IMR-90 (cell line): ENCODE measurements at regions not wholly inside any gene's neighbourhood (a gene's known extent, or its start where the extent isn't known, plus 50 kb on each side); places are given as distances from the start of the nearest gene placed in this dataset.

Experiments used
- ATAC-seq: fragments of 200-7000 bp; cut with Tn5 transposase; 2 replicates; pipeline ENCODE4 v1.9.1; 2020; ENCODE audit warnings: low read depth, mild to moderate bottlenecking, moderate library complexity
- BruUV-seq: library from RNA; stranded (reverse); fragments of 400-500 nt; replicated peaks from 2 replicates; lab custom pipeline; 2021; lab: Mats Ljungman, UMichigan
- CTCF ChIA-PET: fragments of 300-600 bp; formaldehyde crosslinking; extraction: SDS; loops from one replicate; lab custom pipeline; 2021; ENCODE audit warnings: antibody characterized with exemption; lab: Yijun Ruan, JAX
- POLR2A ChIA-PET: fragments of 300-600 bp; sonication (Branson Sonifier 250); formaldehyde crosslinking; loops from one replicate; lab custom pipeline; 2022; ENCODE audit warnings: antibody characterized with exemption; ENCODE audit not compliant: unreplicated experiment; lab: Charles Lee
- DNase-seq: peaks from one replicate; pipeline ENCODE4 v3.0.0; 2013
- H2AFZ ChIP-seq: replicated peaks from 2 replicates; pipeline ENCODE3; 2013; ENCODE audit warnings: low read length, mild to moderate bottlenecking; ENCODE audit not compliant: poor library complexity
- H2AK5ac ChIP-seq: 2 replicates; pipeline ENCODE4 v1.6.1; 2013; ENCODE audit warnings: low read depth, low read length, inconsistent platforms
- H2AK9ac ChIP-seq: replicated peaks from 2 replicates; pipeline ENCODE3; 2013; ENCODE audit warnings: mild to moderate bottlenecking, low read depth, low read length, moderate library complexity; ENCODE audit not compliant: poor library complexity
- H2BK120ac ChIP-seq: 2 replicates; pipeline ENCODE4 v1.6.1; 2013; ENCODE audit warnings: low read depth, low read length, inconsistent platforms
- H2BK15ac ChIP-seq: 3 replicates; pipeline ENCODE4 v1.6.1; 2013; ENCODE audit warnings: low read depth, low read length, inconsistent platforms
- H2BK20ac ChIP-seq: 2 replicates; pipeline ENCODE4 v1.6.1; 2013; ENCODE audit warnings: low read depth, mild to moderate bottlenecking, inconsistent platforms, low read length, moderate library complexity
- H2BK5ac ChIP-seq: 2 replicates; pipeline ENCODE4 v1.6.1; 2013; ENCODE audit warnings: mild to moderate bottlenecking, low read depth, low read length, inconsistent platforms; ENCODE audit not compliant: poor library complexity, severe bottlenecking
- H3K14ac ChIP-seq: replicated peaks from 2 replicates; pipeline ENCODE4 v1.6.1; 2013; ENCODE audit warnings: low read depth, low read length, inconsistent platforms
- H3K18ac ChIP-seq: 2 replicates; pipeline ENCODE4 v1.6.1; 2013; ENCODE audit warnings: low read depth, low read length, control low read depth
- H3K23ac ChIP-seq: 2 replicates; pipeline ENCODE4 v1.6.1; 2013; ENCODE audit warnings: low read depth, low read length, inconsistent platforms
- H3K27ac ChIP-seq: 2 replicates; pipeline ENCODE4 v1.5.1; 2013; ENCODE audit warnings: mild to moderate bottlenecking, control low read depth, low read length; ENCODE audit not compliant: insufficient read depth
- H3K27me3 ChIP-seq: 2 replicates; pipeline ENCODE4 v1.6.1; 2013; ENCODE audit warnings: low read length; ENCODE audit not compliant: control insufficient read depth, insufficient read depth
- H3K36me3 ChIP-seq: 2 replicates; pipeline ENCODE4 v1.6.1; 2013; ENCODE audit warnings: low read length, mixed read lengths; ENCODE audit not compliant: control insufficient read depth, insufficient read depth
- H3K4ac ChIP-seq: 2 replicates; pipeline ENCODE4 v1.6.1; 2013; ENCODE audit warnings: low read depth, low read length, inconsistent platforms
- H3K4me1 ChIP-seq: 2 replicates; pipeline ENCODE4 v1.6.1; 2013; ENCODE audit warnings: low read length, mixed read lengths; ENCODE audit not compliant: control insufficient read depth, insufficient read depth
- H3K4me2 ChIP-seq: 2 replicates; pipeline ENCODE4 v1.6.1; 2013; ENCODE audit warnings: low read depth, mild to moderate bottlenecking, control low read depth, low read length, moderate library complexity
- H3K4me3 ChIP-seq: 2 replicates; pipeline ENCODE4 v1.5.1; 2013; ENCODE audit warnings: low read depth, mild to moderate bottlenecking, control low read depth, low read length, moderate library complexity; ENCODE audit not compliant: insufficient read depth
- H3K56ac ChIP-seq: 2 replicates; pipeline ENCODE4 v1.6.1; 2013; ENCODE audit warnings: low read length, inconsistent platforms; ENCODE audit not compliant: insufficient read depth; ENCODE audit errors: extremely low read depth
- H3K79me1 ChIP-seq, 2 experiments: 2 replicates each; pipeline ENCODE4 v1.6.1; 2013; ENCODE audit warnings: low read length in 2 of 2, inconsistent platforms in 1 of 2, low read depth in 1 of 2
- H3K9ac ChIP-seq: 2 replicates; pipeline ENCODE4 v1.6.1; 2013; ENCODE audit warnings: low read depth, low read length, control low read depth
- H3K9me1 ChIP-seq: 2 replicates; pipeline ENCODE4 v1.6.1; 2013; ENCODE audit warnings: low read length, inconsistent platforms; ENCODE audit not compliant: insufficient read depth
- H3K9me3 ChIP-seq: 2 replicates; pipeline ENCODE4 v1.6.1; 2013; ENCODE audit warnings: low read length; ENCODE audit not compliant: control insufficient read depth, insufficient read depth
- H4K20me1 ChIP-seq: 2 replicates; pipeline ENCODE4 v1.6.1; 2013; ENCODE audit warnings: low read length, inconsistent platforms; ENCODE audit not compliant: insufficient read depth
- H4K5ac ChIP-seq: 2 replicates; pipeline ENCODE4 v1.6.1; 2013; ENCODE audit warnings: mild to moderate bottlenecking, low read depth, low read length, control low read depth
- H4K8ac ChIP-seq, 2 experiments: 2 replicates each; pipeline ENCODE4 v1.6.1; 2013; ENCODE audit warnings: low read depth in 2 of 2, low read length in 2 of 2, control low read depth in 1 of 2, inconsistent platforms in 1 of 2
- H4K91ac ChIP-seq: 2 replicates; pipeline ENCODE4 v1.6.1; 2013; ENCODE audit warnings: low read depth, low read length, inconsistent platforms; ENCODE audit not compliant: insufficient read depth
- BHLHE40 ChIP-seq: fragments of 150-350 bp; IDR thresholded peaks from 2 replicates; pipeline ENCODE4 v1.6.1; 2016; ENCODE audit warnings: mild to moderate bottlenecking, low read depth, low read length
- CEBPB ChIP-seq: IDR thresholded peaks from 2 replicates; pipeline ENCODE4 v1.6.1; 2012; ENCODE audit warnings: low read depth, low read length, improper control_type of control experiment
- CHD1 ChIP-seq: IDR thresholded peaks from 2 replicates; pipeline ENCODE4 v1.6.1; 2012; ENCODE audit warnings: low read depth, low read length, improper control_type of control experiment
- CTCF ChIP-seq: conservative IDR thresholded peaks from 2 replicates; pipeline ENCODE4 v1.5.1; 2012; ENCODE audit warnings: mild to moderate bottlenecking, low read depth, low read length, improper control_type of control experiment
- ELK1 ChIP-seq: fragments of 150-350 bp; IDR thresholded peaks from 2 replicates; pipeline ENCODE4 v1.6.1; 2016; ENCODE audit warnings: low read depth, mild to moderate bottlenecking, low read length, moderate library complexity, borderline replicate concordance
- FOS ChIP-seq: fragments of 150-350 bp; IDR thresholded peaks from 2 replicates; pipeline ENCODE4 v1.6.1; 2016; ENCODE audit warnings: low read depth, low read length
- MAFK ChIP-seq: IDR thresholded peaks from 2 replicates; pipeline ENCODE4 v1.6.1; 2012; ENCODE audit warnings: low read depth, low read length, improper control_type of control experiment
- MAZ ChIP-seq: IDR thresholded peaks from 2 replicates; pipeline ENCODE4 v1.6.1; 2012; ENCODE audit warnings: low read depth, mild to moderate bottlenecking, low read length, improper control_type of control experiment, moderate library complexity, borderline replicate concordance
- MXI1 ChIP-seq: IDR thresholded peaks from 2 replicates; pipeline ENCODE4 v1.6.1; 2012; ENCODE audit warnings: low read depth, mild to moderate bottlenecking, low read length, moderate library complexity, borderline replicate concordance
- NFE2L2 ChIP-seq: fragments of 150-350 bp; IDR thresholded peaks from 2 replicates; pipeline ENCODE4 v1.6.1; 2016; ENCODE audit warnings: low read depth, mild to moderate bottlenecking, low read length
- POLR2A ChIP-seq: IDR thresholded peaks from 2 replicates; pipeline ENCODE4 v1.6.1; 2012; ENCODE audit warnings: mild to moderate bottlenecking, low read depth, low read length
- RAD21 ChIP-seq: IDR thresholded peaks from 2 replicates; pipeline ENCODE4 v1.6.1; 2012; ENCODE audit warnings: low read length, improper control_type of control experiment
- RCOR1 ChIP-seq: IDR thresholded peaks from 2 replicates; pipeline ENCODE4 v1.6.1; 2012; ENCODE audit warnings: mild to moderate bottlenecking, low read length, improper control_type of control experiment; ENCODE audit not compliant: insufficient replicate concordance
- RFX5 ChIP-seq: IDR thresholded peaks from 2 replicates; pipeline ENCODE4 v1.8.0; 2012; ENCODE audit warnings: low read depth, mild to moderate bottlenecking, low read length, moderate library complexity
- SMC3 ChIP-seq: fragments of 150-350 bp; IDR thresholded peaks from 2 replicates; pipeline ENCODE4 v1.6.1; 2016; ENCODE audit warnings: low read depth, mild to moderate bottlenecking, antibody characterized with exemption, low read length, moderate library complexity
- USF2 ChIP-seq: fragments of 150-350 bp; IDR thresholded peaks from 2 replicates; pipeline ENCODE4 v1.6.1; 2017; ENCODE audit warnings: mild to moderate bottlenecking, antibody characterized with exemption, low read length, low read depth
- dilution Hi-C: fragments of 300-500 bp; cut with HindIII; formaldehyde crosslinking; loops from one replicate; pipeline ENCODE4 v1.14.3; 2018; ENCODE audit warnings: low sequenced_read_pairs; ENCODE audit not compliant: unreplicated experiment
- in situ Hi-C: fragments of 300-500 bp; cut with MboI; formaldehyde crosslinking; loops from 3 replicates; pipeline ENCODE4 v1.14.3; 2019; ENCODE audit warnings: low sequenced_read_pairs, inconsistent platforms, mixed read lengths
- intact Hi-C: fragments of 100-400 bp; cut with micrococcal nuclease; formaldehyde crosslinking; loops from 2 replicates; pipeline ENCODE4 v1.10.0; 2022

GRCh38 chr12:91290354-91290753 is 107.7 kb upstream of the DCN start:
- ChIA-PET POLR2A (no interaction called here), CTCF (no interaction called here)
- no peak overlapping the region for H2AK9ac ChIP-seq
- H2AK5ac ChIP-seq: no peak overlapping the region
- H3K9me3 ChIP-seq: no peaks in the 10 kb centered on the region
- 0 out of 2 replicates have a peak overlapping the region, but pooled peaks have one; percentile 14 for H2BK120ac ChIP-seq
- no peak overlapping the region for H3K18ac ChIP-seq
- DNase-seq (no peak), ATAC-seq (no peak)
- H2BK20ac ChIP-seq: no peak overlapping the region
- no peak overlapping the region for H2BK5ac ChIP-seq
- no peak overlapping the region for H3K27ac ChIP-seq
- H3K14ac ChIP-seq: no peak overlapping the region
- dilution Hi-C loops (no loop called here), in situ Hi-C loops (no loop called here), intact Hi-C loops (no loop called here)
- H3K36me3 ChIP-seq: no peaks in the 10 kb centered on the region
- TF ChIP-seq ELK1 (no peak), FOS (no peak), USF2 (no peak), CHD1 (no peak), POLR2A (no peak), SMC3 (no peak), MXI1 (no peak), RCOR1 (no peak), MAZ (no peak), CTCF (no peak), NFE2L2 (no peak), CEBPB (no peak), BHLHE40 (no peak), RAD21 (no peak), MAFK (no peak), RFX5 (no peak)
- BruUV-seq: no TSS peak
- H4K8ac ChIP-seq: no peak overlapping the region
- H2BK15ac ChIP-seq: no peak overlapping the region
- no peaks in the 10 kb centered on the region for H3K4me1 ChIP-seq
- H3K79me1 ChIP-seq: no peaks in the 10 kb centered on the region
- H3K9ac ChIP-seq: no peak overlapping the region
- H3K4me3 ChIP-seq: no peak overlapping the region
- no peaks in the 10 kb centered on the region for H4K20me1 ChIP-seq
- no peaks in the 10 kb centered on the region for H3K27me3 ChIP-seq
- H4K5ac ChIP-seq: 0 out of 2 replicates have a peak overlapping the region, but pooled peaks have one; percentile 17
- no peaks in the 10 kb centered on the region for H3K9me1 ChIP-seq
- H3K4me2 ChIP-seq: no peak overlapping the region
- H3K4ac ChIP-seq: no peak overlapping the region
- H2AFZ ChIP-seq: no peak overlapping the region
- H3K23ac ChIP-seq: no peak overlapping the region
- no peak overlapping the region for H3K56ac ChIP-seq
- no peak overlapping the region for H4K91ac ChIP-seq
